Upper lobe of left lung (tissue), 4 donors: ENCODE measurements at regions not wholly inside any gene's neighbourhood (a gene's known extent, or its start where the extent isn't known, plus 50 kb on each side); places are given as distances from the start of the nearest gene placed in this dataset.

Experiments
- EP300 ChIP-seq, 4 donors: sonication (generic); formaldehyde crosslinking; IDR thresholded peaks; one replicate each; pipeline ENCODE4 v1.5.1; 2017; ENCODE audit warnings: antibody characterized with exemption in 4 of 4, control low read depth in 2 of 4
- POLR2A ChIP-seq, 4 donors: fragments of 450-650 bp; IDR thresholded peaks; one replicate each; pipeline ENCODE4 v1.5.1; 2016 to 2017; ENCODE audit warnings: antibody characterized with exemption in 4 of 4, mild to moderate bottlenecking in 2 of 4
- POLR2AphosphoS5 ChIP-seq, 2 donors: sonication (generic); formaldehyde crosslinking; IDR thresholded peaks; one replicate each; pipeline ENCODE4 v1.5.1; 2017; ENCODE audit warnings: antibody characterized with exemption in 2 of 2
- TF ChIP-seq, protein P1 (sequence below), 6 experiments: fragments of 450-650 bp in 4 of 6; fragments of 200-600 bp in 2 of 6; sonication (generic) in 2 of 6; IDR thresholded peaks; one replicate each; pipeline ENCODE4 v1.5.1; 2016 to 2019; ENCODE audit warnings: antibody characterized with exemption in 6 of 6

DNA sequence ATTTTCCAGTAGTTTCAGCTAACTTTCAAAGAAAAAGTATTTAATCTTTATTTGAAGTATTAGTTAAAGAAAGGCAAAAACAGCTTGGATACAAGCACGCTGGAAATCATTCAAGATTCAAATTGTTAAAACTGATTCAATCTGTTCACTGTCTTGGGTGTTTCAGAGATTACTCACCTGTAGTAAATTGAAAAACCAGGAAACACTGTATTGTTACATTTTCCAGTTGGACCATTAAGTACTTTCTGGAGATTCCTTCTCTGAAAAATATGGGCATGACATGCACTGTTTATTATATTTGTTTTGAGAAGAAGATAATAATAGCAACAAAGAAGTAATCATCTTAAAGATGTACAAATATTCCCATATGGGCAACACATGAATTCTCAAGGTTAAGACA is 196.1 kb downstream of the UBE2E3 start:
- TF ChIP-seq, protein P1, sequence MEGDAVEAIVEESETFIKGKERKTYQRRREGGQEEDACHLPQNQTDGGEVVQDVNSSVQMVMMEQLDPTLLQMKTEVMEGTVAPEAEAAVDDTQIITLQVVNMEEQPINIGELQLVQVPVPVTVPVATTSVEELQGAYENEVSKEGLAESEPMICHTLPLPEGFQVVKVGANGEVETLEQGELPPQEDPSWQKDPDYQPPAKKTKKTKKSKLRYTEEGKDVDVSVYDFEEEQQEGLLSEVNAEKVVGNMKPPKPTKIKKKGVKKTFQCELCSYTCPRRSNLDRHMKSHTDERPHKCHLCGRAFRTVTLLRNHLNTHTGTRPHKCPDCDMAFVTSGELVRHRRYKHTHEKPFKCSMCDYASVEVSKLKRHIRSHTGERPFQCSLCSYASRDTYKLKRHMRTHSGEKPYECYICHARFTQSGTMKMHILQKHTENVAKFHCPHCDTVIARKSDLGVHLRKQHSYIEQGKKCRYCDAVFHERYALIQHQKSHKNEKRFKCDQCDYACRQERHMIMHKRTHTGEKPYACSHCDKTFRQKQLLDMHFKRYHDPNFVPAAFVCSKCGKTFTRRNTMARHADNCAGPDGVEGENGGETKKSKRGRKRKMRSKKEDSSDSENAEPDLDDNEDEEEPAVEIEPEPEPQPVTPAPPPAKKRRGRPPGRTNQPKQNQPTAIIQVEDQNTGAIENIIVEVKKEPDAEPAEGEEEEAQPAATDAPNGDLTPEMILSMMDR (IDR thresholded peaks at IDR 0.05) = no peak
- TF ChIP-seq POLR2AphosphoS5 (IDR thresholded peaks at IDR 0.05) (no peak), POLR2A (IDR thresholded peaks at IDR 0.05) (no peak), EP300 (IDR thresholded peaks at IDR 0.05) (no peak)
